ENCODE measurements at regions not wholly inside any gene's neighbourhood (a gene's known extent, or its start where the extent isn't known, plus 50 kb on each side); places are given as distances from the start of the nearest gene placed in this dataset. TPM values are rescaled to one million over a fixed set of nuclear protein-coding genes. Genes with fewer than 3 reads are reported as not detected.

Small RNA genes in the stretch of these regions (microRNA-seq; reads per million reads assigned to microRNA genes)
- gene MIR4486 (ENCODE audit: unreplicated experiment): not detected
